ENCODE measurements at regions not wholly inside any gene's neighbourhood (a gene's known extent, or its start where the extent isn't known, plus 50 kb on each side); places are given as distances from the start of the nearest gene placed in this dataset.

- TF ChIP-seq CTCF (conservative IDR thresholded peaks at IDR 0.05 in 1 of 2, IDR thresholded peaks at IDR 0.05 in 1 of 2; ENCODE audit: low read depth in 1 of 2, low read length in 2 of 2), result no peak
- TF ChIP-seq EZH2 (IDR thresholded peaks at IDR 0.05; ENCODE audit: low read length, missing control alignments), result no peak
Measured at GRCh38 chr14:35932136-35932535, 106.0 kb downstream of the BRMS1L start.

Data from fibroblast of lung (primary cell).